Central memory CD8-positive, alpha-beta T cell (primary cell): ENCODE measurements at regions not wholly inside any gene's neighbourhood (a gene's known extent, or its start where the extent isn't known, plus 50 kb on each side); places are given as distances from the start of the nearest gene placed in this dataset.

Experiments
- ATAC-seq: fragments of 150-1000 bp; cut with Tn5 transposase; replicated peaks from 2 replicates; pipeline ENCODE4 v1.10.0; 2022; ENCODE audit warnings: mild to moderate bottlenecking, moderate FRiP score, moderate number of reproducible peaks; ENCODE audit not compliant: poor library complexity, severe bottlenecking; ENCODE audit errors: extremely low read depth
- DNase-seq, 2 donors: peaks; one replicate each; pipeline ENCODE4 v3.0.0; 2021; ENCODE audit warnings: low spot score in 2 of 2
- H3K27ac Mint-ChIP-seq: one replicate; pipeline ENCODE4 v1.8.0; 2022; ENCODE audit warnings: low read depth, mild to moderate bottlenecking, moderate library complexity, mixed read lengths
- H3K27me3 Mint-ChIP-seq: one replicate; pipeline ENCODE4 v1.8.0; 2022; ENCODE audit warnings: mixed read lengths
- H3K36me3 Mint-ChIP-seq: one replicate; pipeline ENCODE4 v1.8.0; 2022; ENCODE audit warnings: mild to moderate bottlenecking, moderate library complexity, mixed read lengths; ENCODE audit not compliant: insufficient read depth
- H3K4me1 Mint-ChIP-seq: one replicate; pipeline ENCODE4 v1.8.0; 2022; ENCODE audit warnings: mixed read lengths
- H3K4me3 Mint-ChIP-seq: one replicate; pipeline ENCODE4 v1.8.0; 2022; ENCODE audit warnings: mild to moderate bottlenecking, moderate library complexity, mixed read lengths
- H3K9me3 Mint-ChIP-seq: one replicate; pipeline ENCODE4 v1.8.0; 2022; ENCODE audit warnings: mixed read lengths

- Mint-ChIP-seq H3K27ac (no peak overlapping the region), H3K27me3 (peaks cover 84% of the 10 kb centered on the region), H3K36me3 (no peaks in the 10 kb centered on the region), H3K4me1 (no peaks in the 10 kb centered on the region), H3K4me3 (no peak overlapping the region), H3K9me3 (no peaks in the 10 kb centered on the region)
- no peak for ATAC-seq
- no peak for DNase-seq
Observed at GRCh38 chr2:175872721-175873120, 129.3 kb downstream of the LNPK start.

GRCh38 chr2:175872005-175872348 lies 130.1 kb downstream of the LNPK start:
- H3K9me3 Mint-ChIP-seq: no peaks in the 10 kb centered on the region
- no peak overlapping the region for H3K27ac Mint-ChIP-seq

GRCh38 chr2:175871331-175872004 lies 130.6 kb downstream of the LNPK start:
- no peak overlapping the region for H3K27ac Mint-ChIP-seq
- H3K36me3 Mint-ChIP-seq: no peaks in the 10 kb centered on the region
- no peak for DNase-seq
- no peaks in the 10 kb centered on the region for H3K9me3 Mint-ChIP-seq
- H3K4me1 Mint-ChIP-seq: no peaks in the 10 kb centered on the region
- ATAC-seq: no peak
- H3K27me3 Mint-ChIP-seq: peaks cover 84% of the 10 kb centered on the region
- H3K4me3 Mint-ChIP-seq: no peak overlapping the region

More at GRCh38 chr2:175872005-175872348, 130.1 kb downstream of the LNPK start:
- Mint-ChIP-seq H3K4me1 (no peaks in the 10 kb centered on the region), H3K27me3 (peaks cover 84% of the 10 kb centered on the region), H3K36me3 (no peaks in the 10 kb centered on the region), H3K4me3 (no peak overlapping the region)
- no peak for DNase-seq
- ATAC-seq: no peak

GRCh38 chr2:175865716-175866115 lies 136.4 kb downstream of the LNPK start:
- DNase-seq (no peak), ATAC-seq (no peak)
- Mint-ChIP-seq H3K9me3 (no peaks in the 10 kb centered on the region), H3K4me3 (no peak overlapping the region), H3K4me1 (no peaks in the 10 kb centered on the region), H3K27me3 (peaks cover 74% of the 10 kb centered on the region), H3K36me3 (peaks cover 1% of the 10 kb centered on the region), H3K27ac (no peak overlapping the region)

- ATAC-seq (no peak), DNase-seq (no peak)
- Mint-ChIP-seq H3K4me1 (no peaks in the 10 kb centered on the region), H3K27ac (no peak overlapping the region), H3K9me3 (no peaks in the 10 kb centered on the region), H3K36me3 (peaks cover 1% of the 10 kb centered on the region), H3K27me3 (peaks cover 73% of the 10 kb centered on the region), H3K4me3 (no peak overlapping the region)
Observed at GRCh38 chr2:175864137-175864850, 137.8 kb downstream of the LNPK start.

- no peaks in the 10 kb centered on the region for H3K4me1 Mint-ChIP-seq
- ATAC-seq (no peak), DNase-seq (no peak)
- peaks cover 6% of the 10 kb centered on the region for H3K9me3 Mint-ChIP-seq
- H3K36me3 Mint-ChIP-seq: peaks cover 1% of the 10 kb centered on the region
- no peak overlapping the region for H3K27ac Mint-ChIP-seq
- no peak overlapping the region for H3K4me3 Mint-ChIP-seq
- peaks cover 64% of the 10 kb centered on the region for H3K27me3 Mint-ChIP-seq
Observed at GRCh38 chr2:175861958-175862357, 140.1 kb downstream of the LNPK start.

- H3K4me1 Mint-ChIP-seq: no peaks in the 10 kb centered on the region
- H3K9me3 Mint-ChIP-seq: peaks cover 11% of the 10 kb centered on the region
- H3K4me3 Mint-ChIP-seq: no peak overlapping the region
- no peak for ATAC-seq
- H3K36me3 Mint-ChIP-seq: no peaks in the 10 kb centered on the region
- DNase-seq: no peak
- H3K27me3 Mint-ChIP-seq: peaks cover 43% of the 10 kb centered on the region
- H3K27ac Mint-ChIP-seq: no peak overlapping the region
Observed at GRCh38 chr2:175855794-175856453, 146.1 kb downstream of the LNPK start.

DNA sequence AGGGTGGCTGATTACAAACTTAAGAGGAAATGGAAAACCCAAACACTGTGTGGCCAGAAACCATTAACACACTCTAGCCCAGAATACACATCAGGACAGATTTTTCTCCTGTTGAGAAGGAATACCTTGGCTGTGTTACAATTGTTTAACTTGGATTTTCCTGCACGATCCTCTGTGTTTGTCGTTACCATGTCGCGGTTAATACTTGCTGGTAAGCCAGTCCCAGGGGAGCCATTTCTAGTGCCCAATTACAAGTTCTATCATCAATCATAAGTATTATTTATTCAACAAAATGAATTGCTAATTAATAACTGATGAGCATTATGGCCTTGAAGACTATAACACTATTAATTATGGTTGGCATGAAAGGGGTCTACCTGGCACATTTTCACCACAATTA lies 146.8 kb downstream of the LNPK start:
- H3K9me3 Mint-ChIP-seq: peaks cover 11% of the 10 kb centered on the region
- DNase-seq (no peak), ATAC-seq (no peak)
- H3K36me3 Mint-ChIP-seq: no peaks in the 10 kb centered on the region
- H3K27ac Mint-ChIP-seq: no peak overlapping the region
- H3K4me3 Mint-ChIP-seq: no peak overlapping the region
- peaks cover 42% of the 10 kb centered on the region for H3K27me3 Mint-ChIP-seq
- H3K4me1 Mint-ChIP-seq: no peaks in the 10 kb centered on the region

- Mint-ChIP-seq H3K9me3 (peaks cover 11% of the 10 kb centered on the region), H3K36me3 (no peaks in the 10 kb centered on the region), H3K4me3 (no peak overlapping the region), H3K27ac (no peak overlapping the region), H3K27me3 (peaks cover 38% of the 10 kb centered on the region), H3K4me1 (no peaks in the 10 kb centered on the region)
- no peak for ATAC-seq
- no peak for DNase-seq
Observed at GRCh38 chr2:175854665-175855064, 147.4 kb downstream of the LNPK start.

- Mint-ChIP-seq H3K4me3 (no peak overlapping the region), H3K9me3 (peaks cover 11% of the 10 kb centered on the region), H3K27me3 (peaks cover 39% of the 10 kb centered on the region), H3K27ac (no peak overlapping the region), H3K36me3 (no peaks in the 10 kb centered on the region), H3K4me1 (no peaks in the 10 kb centered on the region)
- no peak for ATAC-seq
- no peak for DNase-seq
Observed at GRCh38 chr2:175854129-175854528, 147.9 kb downstream of the LNPK start.

GRCh38 chr2:175853616-175853890 lies 148.5 kb downstream of the LNPK start:
- H3K27ac Mint-ChIP-seq: no peak overlapping the region
- no peaks in the 10 kb centered on the region for H3K4me1 Mint-ChIP-seq
- no peak overlapping the region for H3K4me3 Mint-ChIP-seq
- no peak for DNase-seq
- peaks cover 45% of the 10 kb centered on the region for H3K27me3 Mint-ChIP-seq
- peaks cover 8% of the 10 kb centered on the region for H3K9me3 Mint-ChIP-seq
- H3K36me3 Mint-ChIP-seq: no peaks in the 10 kb centered on the region
- no peak for ATAC-seq

GRCh38 chr2:175852879-175853615 lies 149.0 kb downstream of the LNPK start:
- peaks cover 49% of the 10 kb centered on the region for H3K27me3 Mint-ChIP-seq
- H3K4me1 Mint-ChIP-seq: no peaks in the 10 kb centered on the region
- no peaks in the 10 kb centered on the region for H3K36me3 Mint-ChIP-seq
- H3K9me3 Mint-ChIP-seq: peaks cover 6% of the 10 kb centered on the region
- H3K27ac Mint-ChIP-seq: no peak overlapping the region
- DNase-seq (no peak), ATAC-seq (no peak)
- no peak overlapping the region for H3K4me3 Mint-ChIP-seq
